ENCODE measurements at regions not wholly inside any gene's neighbourhood (a gene's known extent, or its start where the extent isn't known, plus 50 kb on each side); places are given as distances from the start of the nearest gene placed in this dataset.

- no TSS peak for BruUV-seq (replicated peaks)
- Histone ChIP-seq H3K9me3 (ENCODE audit: low read depth, low read length, poor library complexity, severe bottlenecking) (no peaks in the 10 kb centered on the region), H3K4me1 (ENCODE audit: insufficient read depth, low read length, poor library complexity, severe bottlenecking) (no peaks in the 10 kb centered on the region), H3K27ac (ENCODE audit: low read depth, low read length, poor library complexity, severe bottlenecking) (no peak overlapping the region), H3K27me3 (replicated peaks; ENCODE audit: insufficient read depth, low read depth, low read length, poor library complexity) (no peaks in the 10 kb centered on the region), H3K4me3 (ENCODE audit: low read depth, low read length, poor library complexity, severe bottlenecking) (no peak overlapping the region), H3K36me3 (ENCODE audit: insufficient read depth, low read length, poor library complexity, severe bottlenecking) (no peaks in the 10 kb centered on the region)
- no peak for DNase-seq (ENCODE audit: low spot score)
- intact Hi-C loops (cut with micrococcal nuclease; ENCODE audit: unreplicated experiment), result no loop called here
- POLR2A ChIA-PET (ENCODE audit: low non-redundant PET), result no interaction called here
- TF ChIP-seq EZH2 (IDR thresholded peaks at IDR 0.05; ENCODE audit: borderline replicate concordance, low read depth, low read length, poor library complexity, severe bottlenecking) (no peak), CTCF (conservative IDR thresholded peaks at IDR 0.05; ENCODE audit: low read depth, low read length) (no peak)
- CTCF ChIA-PET, result no interaction called here
These were observed 112.6 kb downstream of the COPS8 start for GRCh38 chr2:237198164-237198855.

GRCh38 chr2:237199082-237199481 is 113.4 kb downstream of the COPS8 start:
- Histone ChIP-seq H3K4me3 (ENCODE audit: low read depth, low read length, poor library complexity, severe bottlenecking) (no peak overlapping the region), H3K36me3 (ENCODE audit: insufficient read depth, low read length, poor library complexity, severe bottlenecking) (no peaks in the 10 kb centered on the region), H3K27ac (ENCODE audit: low read depth, low read length, poor library complexity, severe bottlenecking) (no peak overlapping the region), H3K9me3 (ENCODE audit: low read depth, low read length, poor library complexity, severe bottlenecking) (no peaks in the 10 kb centered on the region), H3K27me3 (replicated peaks; ENCODE audit: insufficient read depth, low read depth, low read length, poor library complexity) (no peaks in the 10 kb centered on the region), H3K4me1 (ENCODE audit: insufficient read depth, low read length, poor library complexity, severe bottlenecking) (no peaks in the 10 kb centered on the region)
- intact Hi-C loops (cut with micrococcal nuclease; ENCODE audit: unreplicated experiment), result no loop called here
- ChIA-PET POLR2A (ENCODE audit: low non-redundant PET) (no interaction called here), CTCF (no interaction called here)
- no TSS peak for BruUV-seq (replicated peaks)
- DNase-seq (ENCODE audit: low spot score), result no peak
- no peak for TF ChIP-seq CTCF (conservative IDR thresholded peaks at IDR 0.05; ENCODE audit: low read depth, low read length)
- TF ChIP-seq EZH2 (IDR thresholded peaks at IDR 0.05; ENCODE audit: borderline replicate concordance, low read depth, low read length, poor library complexity, severe bottlenecking), result no peak

GRCh38 chr2:237199577-237199976 is 113.9 kb downstream of the COPS8 start:
- H3K4me1 ChIP-seq (ENCODE audit: insufficient read depth, low read length, poor library complexity, severe bottlenecking), result peaks cover 4% of the 10 kb centered on the region
- no peaks in the 10 kb centered on the region for H3K9me3 ChIP-seq (ENCODE audit: low read depth, low read length, poor library complexity, severe bottlenecking)
- no peak overlapping the region for H3K27ac ChIP-seq (ENCODE audit: low read depth, low read length, poor library complexity, severe bottlenecking)
- no peaks in the 10 kb centered on the region for H3K27me3 ChIP-seq (replicated peaks; ENCODE audit: insufficient read depth, low read depth, low read length, poor library complexity)
- H3K4me3 ChIP-seq (ENCODE audit: low read depth, low read length, poor library complexity, severe bottlenecking), result no peak overlapping the region
- intact Hi-C loops (cut with micrococcal nuclease; ENCODE audit: unreplicated experiment), result no loop called here
- ChIA-PET POLR2A (ENCODE audit: low non-redundant PET) (no interaction called here), CTCF (no interaction called here)
- no peak for TF ChIP-seq CTCF (conservative IDR thresholded peaks at IDR 0.05; ENCODE audit: low read depth, low read length)
- no peak for TF ChIP-seq EZH2 (IDR thresholded peaks at IDR 0.05; ENCODE audit: borderline replicate concordance, low read depth, low read length, poor library complexity, severe bottlenecking)
- H3K36me3 ChIP-seq (ENCODE audit: insufficient read depth, low read length, poor library complexity, severe bottlenecking), result no peaks in the 10 kb centered on the region
- DNase-seq (ENCODE audit: low spot score), result no peak
- no TSS peak for BruUV-seq (replicated peaks)

Measured in A673 (cell line).